ENCODE measurements at regions not wholly inside any gene's neighbourhood (a gene's known extent, or its start where the extent isn't known, plus 50 kb on each side); places are given as distances from the start of the nearest gene placed in this dataset.
A peak's percentile ranks its signal among the peaks of the same experiment; 100 is the strongest.

DNA sequence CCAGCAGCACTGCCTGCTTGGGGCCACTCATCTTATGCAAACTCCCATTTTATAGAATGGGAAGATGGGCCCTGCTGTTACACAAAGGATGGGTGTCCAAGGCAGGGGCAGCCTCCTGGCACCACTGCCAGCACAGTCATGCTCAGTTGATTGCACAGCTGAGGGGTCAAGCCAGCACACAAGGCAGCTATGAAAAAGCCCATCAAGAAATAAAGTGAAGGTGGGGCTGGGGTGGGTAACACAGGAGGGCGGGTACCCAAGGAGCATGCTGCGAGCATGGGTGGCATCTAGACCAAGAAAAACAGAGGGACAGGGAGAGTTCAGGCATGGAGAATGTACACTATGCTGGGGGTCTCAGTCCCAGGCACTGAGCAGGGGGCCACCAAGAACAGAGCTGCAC is 74.7 kb upstream of the UNC5B start (continued):
- TF ChIP-seq, protein P1, sequence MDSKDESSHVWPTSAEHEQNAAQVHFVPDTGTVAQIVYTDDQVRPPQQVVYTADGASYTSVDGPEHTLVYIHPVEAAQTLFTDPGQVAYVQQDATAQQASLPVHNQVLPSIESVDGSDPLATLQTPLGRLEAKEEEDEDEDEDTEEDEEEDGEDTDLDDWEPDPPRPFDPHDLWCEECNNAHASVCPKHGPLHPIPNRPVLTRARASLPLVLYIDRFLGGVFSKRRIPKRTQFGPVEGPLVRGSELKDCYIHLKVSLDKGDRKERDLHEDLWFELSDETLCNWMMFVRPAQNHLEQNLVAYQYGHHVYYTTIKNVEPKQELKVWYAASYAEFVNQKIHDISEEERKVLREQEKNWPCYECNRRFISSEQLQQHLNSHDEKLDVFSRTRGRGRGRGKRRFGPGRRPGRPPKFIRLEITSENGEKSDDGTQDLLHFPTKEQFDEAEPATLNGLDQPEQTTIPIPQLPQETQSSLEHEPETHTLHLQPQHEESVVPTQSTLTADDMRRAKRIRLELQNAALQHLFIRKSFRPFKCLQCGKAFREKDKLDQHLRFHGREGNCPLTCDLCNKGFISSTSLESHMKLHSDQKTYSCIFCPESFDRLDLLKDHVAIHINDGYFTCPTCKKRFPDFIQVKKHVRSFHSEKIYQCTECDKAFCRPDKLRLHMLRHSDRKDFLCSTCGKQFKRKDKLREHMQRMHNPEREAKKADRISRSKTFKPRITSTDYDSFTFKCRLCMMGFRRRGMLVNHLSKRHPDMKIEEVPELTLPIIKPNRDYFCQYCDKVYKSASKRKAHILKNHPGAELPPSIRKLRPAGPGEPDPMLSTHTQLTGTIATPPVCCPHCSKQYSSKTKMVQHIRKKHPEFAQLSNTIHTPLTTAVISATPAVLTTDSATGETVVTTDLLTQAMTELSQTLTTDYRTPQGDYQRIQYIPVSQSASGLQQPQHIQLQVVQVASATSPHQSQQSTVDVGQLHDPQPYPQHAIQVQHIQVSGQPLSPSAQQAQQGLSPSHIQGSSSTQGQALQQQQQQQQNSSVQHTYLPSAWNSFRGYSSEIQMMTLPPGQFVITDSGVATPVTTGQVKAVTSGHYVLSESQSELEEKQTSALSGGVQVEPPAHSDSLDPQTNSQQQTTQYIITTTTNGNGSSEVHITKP (tag by site-specific recombination; IDR thresholded peaks at IDR 0.05): no peak
- TF ChIP-seq ZNF473 (tag by site-specific recombination; IDR thresholded peaks at IDR 0.05) (no peak), KLF7 (tag by site-specific recombination; IDR thresholded peaks at IDR 0.05; ENCODE audit: borderline replicate concordance) (no peak), ZNF776 (tag by site-specific recombination; IDR thresholded peaks at IDR 0.05; ENCODE audit: borderline replicate concordance) (no peak), ZNF184 (tag by site-specific recombination; IDR thresholded peaks at IDR 0.05) (no peak), ZNF768 (tag by site-specific recombination; IDR thresholded peaks at IDR 0.05) (no peak), ZNF157 (tag by site-specific recombination; IDR thresholded peaks at IDR 0.05) (no peak)
- TF ChIP-seq, protein P2, sequence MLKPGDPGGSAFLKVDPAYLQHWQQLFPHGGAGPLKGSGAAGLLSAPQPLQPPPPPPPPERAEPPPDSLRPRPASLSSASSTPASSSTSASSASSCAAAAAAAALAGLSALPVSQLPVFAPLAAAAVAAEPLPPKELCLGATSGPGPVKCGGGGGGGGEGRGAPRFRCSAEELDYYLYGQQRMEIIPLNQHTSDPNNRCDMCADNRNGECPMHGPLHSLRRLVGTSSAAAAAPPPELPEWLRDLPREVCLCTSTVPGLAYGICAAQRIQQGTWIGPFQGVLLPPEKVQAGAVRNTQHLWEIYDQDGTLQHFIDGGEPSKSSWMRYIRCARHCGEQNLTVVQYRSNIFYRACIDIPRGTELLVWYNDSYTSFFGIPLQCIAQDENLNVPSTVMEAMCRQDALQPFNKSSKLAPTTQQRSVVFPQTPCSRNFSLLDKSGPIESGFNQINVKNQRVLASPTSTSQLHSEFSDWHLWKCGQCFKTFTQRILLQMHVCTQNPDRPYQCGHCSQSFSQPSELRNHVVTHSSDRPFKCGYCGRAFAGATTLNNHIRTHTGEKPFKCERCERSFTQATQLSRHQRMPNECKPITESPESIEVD (tag by site-specific recombination; IDR thresholded peaks at IDR 0.05): no peak
- TF ChIP-seq, protein P3, sequence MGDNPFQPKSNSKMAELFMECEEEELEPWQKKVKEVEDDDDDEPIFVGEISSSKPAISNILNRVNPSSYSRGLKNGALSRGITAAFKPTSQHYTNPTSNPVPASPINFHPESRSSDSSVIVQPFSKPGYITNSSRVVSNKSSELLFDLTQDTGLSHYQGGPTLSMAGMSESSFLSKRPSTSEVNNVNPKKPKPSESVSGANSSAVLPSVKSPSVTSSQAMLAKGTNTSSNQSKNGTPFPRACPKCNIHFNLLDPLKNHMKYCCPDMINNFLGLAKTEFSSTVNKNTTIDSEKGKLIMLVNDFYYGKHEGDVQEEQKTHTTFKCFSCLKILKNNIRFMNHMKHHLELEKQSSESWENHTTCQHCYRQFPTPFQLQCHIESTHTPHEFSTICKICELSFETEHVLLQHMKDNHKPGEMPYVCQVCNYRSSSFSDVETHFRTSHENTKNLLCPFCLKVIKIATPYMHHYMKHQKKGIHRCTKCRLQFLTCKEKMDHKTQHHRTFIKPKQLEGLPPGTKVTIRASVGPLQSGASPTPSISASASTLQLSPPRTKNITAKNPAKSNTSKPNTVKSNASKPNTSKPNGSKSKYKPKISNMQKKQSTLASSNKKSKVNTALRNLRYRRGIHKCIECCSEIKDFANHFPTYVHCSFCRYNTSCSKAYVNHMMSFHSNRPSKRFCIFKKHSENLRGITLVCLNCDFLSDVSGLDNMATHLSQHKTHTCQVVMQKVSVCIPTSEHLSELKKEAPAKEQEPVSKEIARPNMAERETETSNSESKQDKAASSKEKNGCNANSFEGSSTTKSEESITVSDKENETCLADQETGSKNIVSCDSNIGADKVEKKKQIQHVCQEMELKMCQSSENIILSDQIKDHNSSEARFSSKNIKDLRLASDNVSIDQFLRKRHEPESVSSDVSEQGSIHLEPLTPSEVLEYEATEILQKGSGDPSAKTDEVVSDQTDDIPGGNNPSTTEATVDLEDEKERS (tag by site-specific recombination; IDR thresholded peaks at IDR 0.05): no peak
- TF ChIP-seq, protein P4, sequence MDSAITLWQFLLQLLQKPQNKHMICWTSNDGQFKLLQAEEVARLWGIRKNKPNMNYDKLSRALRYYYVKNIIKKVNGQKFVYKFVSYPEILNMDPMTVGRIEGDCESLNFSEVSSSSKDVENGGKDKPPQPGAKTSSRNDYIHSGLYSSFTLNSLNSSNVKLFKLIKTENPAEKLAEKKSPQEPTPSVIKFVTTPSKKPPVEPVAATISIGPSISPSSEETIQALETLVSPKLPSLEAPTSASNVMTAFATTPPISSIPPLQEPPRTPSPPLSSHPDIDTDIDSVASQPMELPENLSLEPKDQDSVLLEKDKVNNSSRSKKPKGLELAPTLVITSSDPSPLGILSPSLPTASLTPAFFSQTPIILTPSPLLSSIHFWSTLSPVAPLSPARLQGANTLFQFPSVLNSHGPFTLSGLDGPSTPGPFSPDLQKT (IDR thresholded peaks at IDR 0.05; ENCODE audit: borderline replicate concordance, low read depth, low read length): no peak

DNA sequence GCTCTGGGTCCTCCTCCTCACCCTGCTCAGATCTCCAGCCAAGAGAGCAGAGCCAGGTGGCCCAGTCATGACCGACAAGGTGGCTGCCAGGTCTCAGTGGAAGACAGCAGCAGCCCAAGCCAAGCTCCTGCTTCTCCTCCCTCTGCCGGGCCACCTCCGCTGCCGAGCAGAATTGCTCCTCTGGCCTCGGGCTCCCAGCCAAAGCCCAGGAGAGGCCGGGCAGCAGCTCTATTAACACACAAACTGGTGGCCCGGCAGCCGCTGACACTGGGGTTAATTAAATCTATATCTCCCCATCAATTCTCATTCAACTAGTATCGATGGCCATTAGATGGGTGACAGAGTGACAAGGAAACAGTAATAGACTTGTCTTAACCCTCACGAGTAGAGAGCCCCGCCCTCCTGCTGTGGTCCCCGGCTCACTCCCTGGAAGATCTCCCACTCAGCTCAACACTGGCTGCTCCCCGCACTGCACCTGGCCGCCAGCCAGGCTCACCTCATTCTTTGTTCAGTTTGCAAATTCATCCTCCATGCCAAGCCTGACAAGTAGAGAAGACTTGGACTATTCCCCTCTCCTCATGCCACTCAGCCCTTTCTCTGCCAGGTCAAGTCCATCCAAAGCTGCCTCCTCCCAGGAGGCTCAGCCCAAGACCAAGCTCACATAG is 74.1 kb upstream of the UNC5B start:
- TF ChIP-seq ZNF140 (tag by site-specific recombination; IDR thresholded peaks at IDR 0.05) (0 out of 2 replicates have a peak, but pooled peaks have one; percentile 14), ZFHX2 (tag by site-specific recombination; conservative IDR thresholded peaks at IDR 0.05) (0 out of 2 replicates have a peak, but pooled peaks have one; percentile 7), ZNF302 (tag by site-specific recombination; IDR thresholded peaks at IDR 0.05; ENCODE audit: low read depth) (no peak), ZIC2 (tag by site-specific recombination; IDR thresholded peaks at IDR 0.05) (peak; percentile 11; the same call in 1 of the 2 replicates)
- TF ChIP-seq, protein P5, sequence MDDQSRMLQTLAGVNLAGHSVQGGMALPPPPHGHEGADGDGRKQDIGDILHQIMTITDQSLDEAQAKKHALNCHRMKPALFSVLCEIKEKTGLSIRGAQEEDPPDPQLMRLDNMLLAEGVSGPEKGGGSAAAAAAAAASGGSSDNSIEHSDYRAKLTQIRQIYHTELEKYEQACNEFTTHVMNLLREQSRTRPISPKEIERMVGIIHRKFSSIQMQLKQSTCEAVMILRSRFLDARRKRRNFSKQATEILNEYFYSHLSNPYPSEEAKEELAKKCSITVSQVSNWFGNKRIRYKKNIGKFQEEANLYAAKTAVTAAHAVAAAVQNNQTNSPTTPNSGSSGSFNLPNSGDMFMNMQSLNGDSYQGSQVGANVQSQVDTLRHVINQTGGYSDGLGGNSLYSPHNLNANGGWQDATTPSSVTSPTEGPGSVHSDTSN (CRISPR knock-in tag; IDR thresholded peaks at IDR 0.05): no peak
- no peak overlapping the region for H3K4me3 ChIP-seq (ENCODE audit: low read depth, low read length)
- ChIA-PET POLR2A (no interaction called here), CTCF (interaction anchor here (1.2 kb wide), 1 partner anchor 14 kb away, joined by 3 read pairs; no protein-coding TSS in a partner anchor)
- no peaks in the 10 kb centered on the region for H3K36me3 ChIP-seq (ENCODE audit: control insufficient read depth in 2 of 2, insufficient read depth in 1 of 2, low read length in 2 of 2)
- peaks cover 5% of the 10 kb centered on the region for H3K4me1 ChIP-seq (ENCODE audit: control insufficient read depth, insufficient read depth, low read length)
- no peak overlapping the region for H3K27ac ChIP-seq (ENCODE audit: extremely low read depth, low read depth, low read length)
- H3K9me3 ChIP-seq (ENCODE audit: control insufficient read depth, insufficient read depth, low read depth, low read length): no peaks in the 10 kb centered on the region

Measured in HEK293 (cell line).